ENCODE measurements at regions not wholly inside any gene's neighbourhood (a gene's known extent, or its start where the extent isn't known, plus 50 kb on each side); places are given as distances from the start of the nearest gene placed in this dataset.

- TF ChIP-seq CTCF (IDR thresholded peaks at IDR 0.05), result no peak
- no peak for TF ChIP-seq POLR2AphosphoS5 (IDR thresholded peaks at IDR 0.05; ENCODE audit: insufficient read depth in 1 of 2, low read depth in 1 of 2)
These were observed 141.1 kb upstream of the KIT start for GRCh38 chr4:54516556-54517215.
